ENCODE measurements at regions not wholly inside any gene's neighbourhood (a gene's known extent, or its start where the extent isn't known, plus 50 kb on each side); places are given as distances from the start of the nearest gene placed in this dataset.

- no peaks in the 10 kb centered on the region for H3K9me3 ChIP-seq
- peak overlapping the region in 1 of 2 donors; percentile 2 for H3K27ac ChIP-seq
- no peak for DNase-seq (ENCODE audit: low spot score in 2 of 2)
- H3K27me3 ChIP-seq, result no peaks in the 10 kb centered on the region
- no peaks in the 10 kb centered on the region for H3K36me3 ChIP-seq
- intact Hi-C loops (cut with DNase I; ENCODE audit: low total_unique reads), result no loop called here
- no peak overlapping the region for H3K4me3 ChIP-seq
- TF ChIP-seq POLR2AphosphoS5 (IDR thresholded peaks at IDR 0.05) (no peak), CTCF (IDR thresholded peaks at IDR 0.05) (no peak), POLR2A (IDR thresholded peaks at IDR 0.05) (no peak)
- no peaks in the 10 kb centered on the region for H3K4me1 ChIP-seq
Observed at GRCh38 chr4:74661427-74662201, 132.7 kb downstream of the BTC start.

GRCh38 chr4:74663631-74664030, 130.7 kb downstream of the BTC start:
- H3K27ac ChIP-seq, result no peak overlapping the region
- H3K4me1 ChIP-seq, result no peaks in the 10 kb centered on the region
- intact Hi-C loops (cut with DNase I; ENCODE audit: low total_unique reads), result no loop called here
- H3K9me3 ChIP-seq, result no peaks in the 10 kb centered on the region
- no peaks in the 10 kb centered on the region for H3K36me3 ChIP-seq
- DNase-seq (ENCODE audit: low spot score in 2 of 2), result no peak
- TF ChIP-seq POLR2AphosphoS5 (IDR thresholded peaks at IDR 0.05), result no peak
- no peak for TF ChIP-seq POLR2A (IDR thresholded peaks at IDR 0.05)
- TF ChIP-seq CTCF (IDR thresholded peaks at IDR 0.05), result no peak
- H3K4me3 ChIP-seq, result no peak overlapping the region
- H3K27me3 ChIP-seq, result no peaks in the 10 kb centered on the region

GRCh38 chr4:74665346-74665745, 129.0 kb downstream of the BTC start:
- no peak for TF ChIP-seq POLR2AphosphoS5 (IDR thresholded peaks at IDR 0.05)
- TF ChIP-seq POLR2A (IDR thresholded peaks at IDR 0.05), result no peak
- no peak for TF ChIP-seq CTCF (IDR thresholded peaks at IDR 0.05)
- DNase-seq (ENCODE audit: low spot score in 2 of 2), result no peak

GRCh38 chr4:74665876-74666275, 128.4 kb downstream of the BTC start:
- Histone ChIP-seq H3K27ac (no peak overlapping the region), H3K27me3 (no peaks in the 10 kb centered on the region), H3K4me3 (no peak overlapping the region), H3K4me1 (no peaks in the 10 kb centered on the region), H3K9me3 (no peaks in the 10 kb centered on the region), H3K36me3 (no peaks in the 10 kb centered on the region)
- intact Hi-C loops (cut with DNase I; ENCODE audit: low total_unique reads), result no loop called here
- TF ChIP-seq POLR2AphosphoS5 (IDR thresholded peaks at IDR 0.05), result no peak
- TF ChIP-seq CTCF (IDR thresholded peaks at IDR 0.05), result no peak
- no peak for TF ChIP-seq POLR2A (IDR thresholded peaks at IDR 0.05)
- DNase-seq (ENCODE audit: low spot score in 2 of 2), result no peak

More at GRCh38 chr4:74665346-74665745, 129.0 kb downstream of the BTC start:
- H3K9me3 ChIP-seq, result no peaks in the 10 kb centered on the region
- no peaks in the 10 kb centered on the region for H3K4me1 ChIP-seq
- intact Hi-C loops (cut with DNase I; ENCODE audit: low total_unique reads), result no loop called here
- H3K27me3 ChIP-seq, result no peaks in the 10 kb centered on the region
- peak overlapping the region in 1 of 2 donors; percentile 42 for H3K27ac ChIP-seq
- no peak overlapping the region for H3K4me3 ChIP-seq
- no peaks in the 10 kb centered on the region for H3K36me3 ChIP-seq

- TF ChIP-seq CTCF (IDR thresholded peaks at IDR 0.05), result no peak
- no peak for TF ChIP-seq POLR2A (IDR thresholded peaks at IDR 0.05)
- no peak for TF ChIP-seq POLR2AphosphoS5 (IDR thresholded peaks at IDR 0.05)
- no peak overlapping the region for H3K4me3 ChIP-seq
- no peaks in the 10 kb centered on the region for H3K4me1 ChIP-seq
- intact Hi-C loops (cut with DNase I; ENCODE audit: low total_unique reads), result no loop called here
- H3K36me3 ChIP-seq, result no peaks in the 10 kb centered on the region
- no peak overlapping the region for H3K27ac ChIP-seq
- DNase-seq (ENCODE audit: low spot score in 2 of 2), result no peak
- no peaks in the 10 kb centered on the region for H3K9me3 ChIP-seq
- no peaks in the 10 kb centered on the region for H3K27me3 ChIP-seq
Observed at GRCh38 chr4:74667438-74667837, 126.9 kb downstream of the BTC start.

Measured in breast epithelium (tissue), 4 donors.